HG03432 (cell line): ENCODE measurements at regions not wholly inside any gene's neighbourhood (a gene's known extent, or its start where the extent isn't known, plus 50 kb on each side); places are given as distances from the start of the nearest gene placed in this dataset.

Source experiments
- ATAC-seq: cut with Tn5 transposase; IDR thresholded peaks from one replicate; pipeline ENCODE4 v1.9.1; 2021; ENCODE audit warnings: mild to moderate bottlenecking, moderate library complexity; ENCODE audit not compliant: unreplicated experiment

DNA sequence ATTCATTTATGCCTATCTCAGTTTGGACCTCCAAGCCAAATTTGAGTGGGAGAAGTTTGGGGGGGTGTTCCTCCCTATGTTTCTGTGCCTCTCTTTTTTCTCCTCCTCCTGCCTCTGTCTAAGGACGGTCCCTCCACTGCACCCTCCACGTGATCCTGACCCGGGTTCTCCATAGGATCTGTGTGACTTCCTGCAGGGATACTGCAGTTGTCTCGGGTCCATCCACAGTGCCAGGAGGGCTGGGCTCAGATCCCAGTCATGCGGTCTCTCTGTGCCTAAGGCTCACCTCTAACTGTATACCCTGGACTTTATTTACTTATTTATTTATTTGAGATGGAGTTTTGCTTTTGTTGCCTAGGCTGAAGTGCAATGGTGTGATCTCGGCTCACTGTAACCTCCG is 1354.5 kb downstream of the BRD1 start:
- no peak for ATAC-seq

DNA sequence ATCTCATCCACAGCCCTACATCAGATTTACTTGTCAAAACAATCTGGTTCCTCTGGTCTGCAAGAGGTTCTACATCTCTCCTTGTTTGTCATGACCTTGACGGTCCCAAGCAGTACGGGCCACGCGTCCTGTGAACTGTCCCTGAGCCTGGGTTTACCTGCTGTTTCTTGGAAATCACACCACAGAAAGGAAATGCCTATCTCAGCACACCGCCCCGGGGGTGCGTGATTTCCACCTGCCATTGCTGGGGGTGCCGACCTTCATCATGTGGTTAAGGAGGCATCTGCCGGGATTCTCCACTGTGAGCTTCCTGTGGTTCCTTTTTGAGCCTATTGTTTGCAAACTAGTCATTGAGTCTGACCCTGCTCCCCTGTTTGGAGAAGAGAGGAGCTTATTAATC is 1363.4 kb downstream of the BRD1 start:
- no peak for ATAC-seq

DNA sequence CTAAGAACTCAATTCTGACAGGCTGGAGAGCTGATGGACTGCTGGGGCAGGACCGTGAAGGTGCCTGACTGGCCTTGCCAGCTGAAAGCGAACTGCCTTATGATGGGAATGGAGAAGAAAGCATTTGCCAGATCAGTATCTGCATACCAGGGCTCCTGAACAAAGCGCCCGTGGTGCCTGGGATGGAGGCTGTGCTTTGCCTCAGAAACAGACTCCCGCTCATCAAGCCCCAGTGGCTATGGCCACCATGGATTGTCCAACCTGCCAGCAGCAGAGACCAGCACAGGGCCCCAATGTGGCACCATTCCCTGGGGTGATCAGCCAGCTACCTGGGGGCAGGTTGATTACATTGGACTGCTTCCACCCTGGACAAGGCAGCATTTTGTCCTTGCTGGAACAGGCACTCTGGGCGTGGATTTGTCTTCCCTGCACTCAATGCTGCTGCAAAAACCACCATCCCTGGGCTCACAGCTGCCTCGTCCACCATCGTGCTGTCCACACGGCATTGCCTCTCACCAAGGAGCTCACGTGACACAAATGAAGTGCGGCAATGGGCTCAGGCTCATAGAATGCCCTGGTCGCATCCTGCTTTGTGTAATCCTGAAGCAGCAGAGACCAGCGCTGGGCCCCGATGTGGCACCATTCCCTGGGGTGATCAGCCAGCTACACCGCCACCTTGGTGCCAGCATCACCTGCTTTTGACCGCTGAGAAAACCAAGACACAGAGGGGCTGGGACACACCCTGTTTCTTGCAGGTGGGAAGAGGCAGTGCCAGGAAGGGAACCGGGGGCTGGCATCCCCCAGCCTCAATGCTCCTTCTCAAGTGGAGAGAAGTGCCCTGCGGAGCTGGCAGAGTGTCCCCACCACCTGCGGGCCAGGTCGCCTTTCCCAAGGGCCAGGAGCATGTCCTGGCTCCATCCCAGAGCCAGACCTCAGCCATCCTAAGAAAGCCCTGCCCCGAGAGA is 1367.5 kb downstream of the BRD1 start:
- ATAC-seq = no peak

DNA sequence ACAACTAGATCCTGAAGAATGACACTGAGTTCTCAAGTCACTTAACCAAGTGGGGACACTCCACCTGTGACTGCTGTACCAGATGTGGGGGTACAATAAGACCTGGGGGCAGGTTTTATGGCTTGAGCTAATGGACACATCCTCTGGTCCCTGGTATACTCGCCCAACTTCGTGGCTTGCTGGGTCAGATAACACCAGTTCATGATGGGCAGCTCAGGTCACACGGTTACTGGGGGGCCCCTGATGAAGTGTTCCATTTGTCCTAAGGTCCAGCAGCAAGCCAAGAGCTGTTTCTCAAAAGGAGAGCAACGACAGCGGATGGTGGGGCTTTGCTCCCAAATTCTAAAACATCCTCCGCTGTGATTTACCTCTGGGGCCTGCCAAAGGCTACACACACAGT is 1368.4 kb downstream of the BRD1 start:
- no peak for ATAC-seq

DNA sequence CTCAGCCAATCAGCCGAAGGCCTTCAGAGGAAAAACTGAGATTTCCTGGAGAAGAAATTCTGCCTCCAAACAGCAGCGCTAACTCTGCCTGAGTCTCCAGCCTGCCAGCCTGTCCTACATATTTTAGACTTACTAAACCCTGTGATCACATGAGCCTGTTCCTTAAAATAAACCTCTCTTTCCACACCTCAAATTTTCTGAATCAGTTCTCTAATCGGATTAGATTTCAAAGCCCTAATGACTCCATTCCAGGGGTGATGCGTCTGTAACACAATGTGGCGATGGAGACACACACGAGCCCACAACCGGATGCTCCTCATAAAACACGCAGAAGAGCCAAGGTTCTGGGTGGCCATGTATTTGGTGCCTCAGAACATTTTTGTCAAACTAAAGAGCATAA is 1371.2 kb downstream of the BRD1 start:
- no peak for ATAC-seq

DNA sequence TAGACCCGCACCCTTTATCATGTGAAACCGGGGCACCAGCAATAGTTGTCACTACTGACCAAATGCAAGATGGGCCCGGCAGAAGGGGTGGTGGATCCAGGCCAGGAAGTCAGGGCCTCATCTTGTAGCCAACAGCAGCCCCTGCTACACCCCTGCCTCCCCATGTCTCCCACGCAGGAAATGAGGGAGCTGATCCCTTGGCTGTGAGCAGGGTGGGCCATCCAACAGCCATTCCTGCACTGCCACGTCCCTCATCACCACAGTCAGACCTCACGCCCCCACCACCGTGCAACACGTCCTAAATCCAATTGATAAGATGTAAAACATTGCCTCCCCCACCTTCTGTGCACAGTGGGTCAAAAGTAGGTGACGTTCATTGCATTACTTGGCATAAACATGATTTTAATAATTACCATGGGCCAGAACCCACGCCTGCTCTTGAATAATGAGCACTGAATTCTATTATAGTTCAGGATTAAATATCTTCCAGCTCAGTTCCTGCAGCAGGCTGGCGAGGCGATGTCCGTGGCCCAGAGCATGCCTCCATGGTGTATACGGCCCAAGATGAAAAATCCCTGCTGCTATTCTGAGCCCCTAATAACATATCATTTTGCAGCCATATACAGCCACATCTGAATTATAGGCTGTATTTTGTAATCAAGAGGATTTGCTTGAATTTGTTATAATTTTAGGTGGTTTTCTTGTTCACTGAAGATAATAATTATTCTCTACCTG is 1373.8 kb downstream of the BRD1 start:
- ATAC-seq = no peak

DNA sequence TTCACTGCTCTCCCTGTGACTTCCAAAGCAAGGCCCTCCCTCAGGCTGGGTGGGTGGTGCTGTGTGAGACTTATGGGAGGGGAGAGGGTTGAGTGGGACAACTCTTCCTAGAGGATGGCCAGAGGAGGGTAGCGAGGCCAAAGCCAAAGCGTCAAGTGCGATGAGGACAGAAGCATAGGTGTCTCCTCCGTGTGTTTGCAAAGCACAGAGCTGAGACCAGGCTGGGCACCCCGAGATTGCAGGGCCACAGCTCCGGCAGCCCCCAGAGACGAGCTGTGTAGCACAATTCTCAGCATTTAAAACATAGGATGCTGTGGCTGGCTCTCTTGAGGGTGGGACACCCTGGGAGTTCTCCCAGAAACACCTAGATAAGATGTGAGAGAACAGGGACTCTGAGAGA is 1374.5 kb downstream of the BRD1 start:
- no peak for ATAC-seq

DNA sequence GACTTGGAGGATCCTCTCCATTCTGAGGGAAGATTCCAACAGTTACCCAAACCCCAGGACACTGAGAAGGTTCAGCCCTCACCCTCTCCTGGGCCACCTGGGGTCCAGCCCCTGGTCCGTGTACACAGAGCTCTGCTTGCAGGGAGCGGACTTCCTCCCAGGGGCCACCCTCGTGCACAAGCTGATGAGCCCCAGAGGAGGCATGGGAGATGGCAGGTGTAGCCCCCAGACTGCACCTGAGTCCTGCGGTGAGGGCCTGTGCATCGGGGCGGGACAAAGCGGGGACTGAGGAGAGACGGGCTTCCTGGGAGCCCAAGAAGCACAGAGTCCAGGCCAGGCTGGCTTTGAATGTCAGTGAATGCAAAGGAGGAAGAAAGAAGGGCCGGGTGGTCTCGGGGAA is 1374.9 kb downstream of the BRD1 start:
- no peak for ATAC-seq

DNA sequence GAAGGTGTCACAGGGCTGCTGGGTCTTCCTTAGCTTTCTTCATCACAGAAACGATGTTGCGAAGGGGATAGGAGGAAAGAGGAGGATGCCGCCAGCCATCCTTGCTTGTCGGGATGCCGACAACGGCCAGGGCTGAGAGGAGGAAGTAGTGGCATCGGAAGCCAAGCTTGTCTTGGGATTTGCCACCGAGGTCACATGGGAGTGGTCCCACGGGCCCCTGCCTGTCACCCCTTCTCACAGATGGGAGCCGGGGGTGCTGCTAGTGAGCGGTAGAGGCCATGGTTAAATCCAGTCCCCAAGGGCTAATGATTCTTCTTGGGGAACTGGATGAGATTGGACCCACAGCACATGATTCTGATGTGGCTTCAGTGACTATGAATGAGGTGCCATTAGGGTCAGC is 1375.8 kb downstream of the BRD1 start:
- no peak for ATAC-seq

DNA sequence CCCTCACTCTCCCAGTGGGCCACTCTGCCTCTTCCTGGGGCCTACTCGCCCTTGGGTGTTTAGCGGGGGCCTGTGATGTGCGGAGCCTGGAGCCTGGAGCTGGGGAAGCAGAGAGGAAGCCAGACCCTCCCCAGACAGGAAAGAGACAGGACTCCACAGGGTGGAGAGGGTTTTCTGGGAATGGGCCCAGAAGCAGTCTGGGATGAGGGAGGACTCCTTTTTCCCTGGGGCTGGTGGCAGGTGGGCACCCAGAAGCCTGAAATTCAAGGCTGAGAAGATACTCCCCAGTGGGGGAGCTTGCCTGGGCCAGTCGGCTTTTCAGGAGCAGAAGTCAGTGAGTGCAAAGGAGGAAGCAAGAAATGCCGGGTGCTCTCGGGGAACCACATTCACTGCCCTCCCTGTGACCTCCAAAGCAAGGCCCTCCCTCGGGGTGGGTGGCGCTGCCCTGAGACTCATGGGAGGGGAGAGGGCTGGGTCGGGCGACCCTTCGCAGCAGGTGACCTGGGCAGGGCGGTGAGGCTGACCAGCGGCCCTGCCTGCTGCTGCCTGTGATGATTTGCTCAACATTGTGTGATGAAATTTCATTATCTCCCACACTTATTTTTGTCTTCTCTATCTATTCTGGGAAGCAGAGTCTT is 1377.4 kb downstream of the BRD1 start:
- no peak for ATAC-seq

DNA sequence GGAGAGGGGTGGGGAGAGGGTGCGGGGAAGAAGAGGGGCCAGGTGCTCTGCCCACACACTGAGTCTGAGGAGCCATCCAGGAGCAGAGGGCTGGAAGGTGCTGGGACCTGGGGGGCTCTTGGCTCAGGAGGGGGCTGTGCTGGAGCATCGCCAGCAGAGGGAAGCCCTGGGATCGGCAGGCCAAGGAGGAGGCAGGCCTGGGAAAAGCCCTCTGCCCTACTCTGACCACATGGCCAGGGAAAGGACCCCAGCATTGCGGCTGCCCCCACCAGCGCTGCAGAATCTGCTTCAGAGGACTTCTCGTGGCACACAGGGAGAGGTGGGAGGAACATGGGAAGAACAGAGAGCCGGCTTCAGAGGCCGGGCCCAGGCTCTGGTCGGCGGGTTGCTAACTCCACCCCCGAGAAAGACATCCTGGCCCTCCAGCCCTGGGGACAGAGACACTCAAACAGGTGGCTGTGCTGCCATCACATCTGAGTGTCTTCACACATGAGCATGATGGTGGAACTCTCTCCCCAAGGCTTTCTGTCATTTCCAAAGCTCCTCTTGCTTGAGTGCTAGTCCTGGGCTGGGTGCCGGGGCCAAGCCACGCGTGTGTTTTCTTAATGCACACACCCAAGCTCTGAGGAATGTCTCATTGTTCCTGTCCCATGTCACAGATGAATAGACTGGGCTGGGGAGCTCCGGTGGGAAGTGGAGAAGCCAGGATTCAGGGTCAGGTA is 1378.0 kb downstream of the BRD1 start:
- ATAC-seq = no peak

DNA sequence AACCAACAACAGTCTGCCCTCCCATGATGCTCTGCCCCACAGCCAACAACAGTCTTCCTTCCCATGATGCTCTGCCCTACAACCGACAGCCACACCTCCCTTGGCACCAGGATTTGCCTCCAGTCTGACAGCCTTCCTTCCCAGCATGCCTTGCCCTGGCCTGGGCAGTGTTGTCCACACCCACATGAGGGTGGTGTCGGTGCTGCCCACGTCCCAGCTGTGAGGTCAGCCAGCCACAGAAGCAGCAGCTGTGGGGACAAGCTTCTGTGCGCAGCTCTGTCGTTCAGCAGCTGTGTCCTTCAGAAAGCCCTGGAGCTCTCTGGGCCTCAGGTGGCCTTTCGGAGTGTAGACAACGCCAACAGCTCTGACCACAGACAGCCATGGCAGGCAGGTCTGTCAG is 1378.9 kb downstream of the BRD1 start:
- ATAC-seq = no peak

DNA sequence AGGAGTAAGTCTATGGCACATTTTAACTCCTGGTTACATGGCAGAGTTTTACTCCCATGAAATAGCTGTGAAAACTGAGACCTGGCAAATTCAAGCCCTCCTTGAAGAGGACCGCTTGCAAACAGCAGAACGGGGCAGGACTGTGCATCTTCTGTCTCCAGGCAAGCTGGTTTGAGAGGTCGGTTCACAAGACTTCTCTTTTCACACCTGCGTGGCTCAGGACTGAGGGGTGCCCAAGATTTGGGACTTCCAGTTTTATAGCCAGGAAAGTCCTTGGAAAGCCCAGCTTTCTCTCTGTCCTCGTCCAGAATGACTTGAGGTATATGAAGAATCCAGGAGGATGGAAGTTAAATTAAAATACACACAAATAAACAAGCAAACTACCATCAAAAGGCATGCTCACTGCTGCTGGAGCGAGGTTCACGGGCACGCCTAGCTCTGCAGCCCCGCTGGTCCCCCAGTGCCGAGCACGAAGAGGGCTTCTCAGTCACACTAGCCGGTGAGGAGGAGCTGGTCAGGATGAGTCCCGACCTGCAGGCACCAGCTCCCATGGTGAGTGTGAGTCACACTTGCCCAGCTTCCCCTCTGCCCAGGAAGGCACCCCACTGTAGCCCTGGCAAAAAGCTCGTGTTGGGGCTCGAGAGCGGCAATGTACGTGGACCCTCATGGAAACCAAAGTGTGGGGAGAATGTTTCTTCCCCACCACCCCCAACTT is 1382.4 kb downstream of the BRD1 start:
- ATAC-seq = no peak

DNA sequence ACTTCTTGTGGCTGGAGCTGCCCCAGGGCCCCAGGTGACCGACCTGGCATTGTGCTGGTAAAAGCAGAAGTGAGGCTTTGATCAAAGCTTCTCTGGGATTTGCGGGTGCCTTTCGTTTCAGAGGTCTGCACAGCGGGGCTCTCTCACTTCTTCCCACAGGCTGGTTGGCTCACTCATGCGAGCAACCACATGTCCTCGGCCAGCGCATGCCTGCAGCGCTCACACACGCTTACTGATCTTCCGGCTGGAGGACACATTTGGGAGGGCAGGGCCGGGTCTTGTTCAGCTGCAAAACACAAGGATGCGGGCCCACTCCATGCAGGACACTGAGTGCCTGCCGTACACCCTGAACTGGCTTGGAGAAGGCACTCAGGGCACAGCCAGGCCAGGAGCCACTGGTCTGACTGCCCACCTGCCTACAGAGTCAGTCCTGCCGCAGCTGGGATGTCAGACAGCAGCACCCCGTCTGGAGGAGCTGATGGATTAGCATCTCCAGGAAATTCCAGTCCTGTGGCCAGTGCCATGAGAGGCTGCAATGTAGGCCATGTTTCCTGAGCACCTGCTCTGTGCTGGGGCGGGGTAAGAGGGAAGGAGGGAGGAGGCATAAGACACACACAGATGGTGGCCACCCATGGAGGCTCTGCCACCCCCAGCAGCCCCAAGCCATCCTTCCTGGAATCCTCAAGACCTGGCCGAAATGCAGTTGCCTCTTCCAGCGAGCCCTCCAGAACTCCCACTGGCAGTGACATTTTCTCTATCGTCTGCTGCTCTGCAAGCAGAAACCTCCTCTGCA is 1383.2 kb downstream of the BRD1 start:
- no peak for ATAC-seq

DNA sequence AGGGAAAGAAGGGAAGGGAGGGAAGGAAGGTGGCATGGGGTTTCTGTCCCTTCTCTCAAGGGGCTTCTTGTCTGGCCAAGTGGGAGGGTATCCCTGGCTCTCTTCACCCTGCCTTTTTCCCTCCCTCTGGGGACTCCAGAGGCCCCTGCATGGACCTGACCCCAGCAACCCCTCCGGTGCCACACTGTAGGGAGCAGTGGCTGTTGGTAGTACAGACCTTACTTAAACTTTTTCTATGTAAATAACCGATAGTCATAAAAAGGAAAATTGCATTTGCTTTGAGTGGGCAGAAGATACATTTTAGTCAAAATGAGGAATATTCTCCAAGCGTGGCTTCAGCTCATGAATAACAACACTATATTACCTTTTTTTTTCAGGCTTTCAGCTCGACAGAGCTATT is 1384.0 kb downstream of the BRD1 start:
- ATAC-seq = no peak

DNA sequence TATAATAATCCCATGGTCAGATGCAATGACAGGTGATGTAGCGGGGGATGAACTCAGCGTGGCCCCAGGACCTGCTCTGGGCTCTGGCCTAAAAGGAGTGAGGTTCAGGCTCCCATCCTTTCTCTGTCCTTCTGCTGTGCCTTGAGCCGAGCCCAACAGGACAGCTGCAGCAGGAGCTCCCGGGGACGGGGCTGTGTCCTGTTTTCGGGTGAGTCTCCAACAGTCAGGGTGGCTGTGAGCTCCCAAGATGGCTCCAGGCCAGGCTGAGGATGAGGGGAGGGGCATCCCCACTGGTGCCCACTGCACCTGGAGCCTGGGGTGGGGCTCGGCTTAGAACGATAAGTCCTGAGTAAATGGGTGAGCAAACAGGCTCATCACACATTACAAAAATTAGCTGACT is 1385.0 kb downstream of the BRD1 start:
- no peak for ATAC-seq

DNA sequence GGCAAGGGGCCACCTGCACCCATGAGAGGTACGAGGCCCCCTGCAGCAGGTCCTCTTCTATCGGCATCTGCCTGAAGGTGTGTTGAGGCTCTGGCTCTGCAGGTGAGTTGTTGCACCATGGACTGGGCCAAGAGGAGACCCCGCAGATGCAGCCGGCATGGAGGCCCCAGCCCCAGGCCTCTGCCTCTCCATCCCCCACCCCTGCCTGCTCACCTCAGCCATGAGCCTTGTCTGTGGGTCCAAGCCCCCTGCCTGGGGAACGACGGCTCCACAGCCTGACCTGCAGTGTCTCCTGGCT is 1386.2 kb downstream of the BRD1 start:
- ATAC-seq = no peak

DNA sequence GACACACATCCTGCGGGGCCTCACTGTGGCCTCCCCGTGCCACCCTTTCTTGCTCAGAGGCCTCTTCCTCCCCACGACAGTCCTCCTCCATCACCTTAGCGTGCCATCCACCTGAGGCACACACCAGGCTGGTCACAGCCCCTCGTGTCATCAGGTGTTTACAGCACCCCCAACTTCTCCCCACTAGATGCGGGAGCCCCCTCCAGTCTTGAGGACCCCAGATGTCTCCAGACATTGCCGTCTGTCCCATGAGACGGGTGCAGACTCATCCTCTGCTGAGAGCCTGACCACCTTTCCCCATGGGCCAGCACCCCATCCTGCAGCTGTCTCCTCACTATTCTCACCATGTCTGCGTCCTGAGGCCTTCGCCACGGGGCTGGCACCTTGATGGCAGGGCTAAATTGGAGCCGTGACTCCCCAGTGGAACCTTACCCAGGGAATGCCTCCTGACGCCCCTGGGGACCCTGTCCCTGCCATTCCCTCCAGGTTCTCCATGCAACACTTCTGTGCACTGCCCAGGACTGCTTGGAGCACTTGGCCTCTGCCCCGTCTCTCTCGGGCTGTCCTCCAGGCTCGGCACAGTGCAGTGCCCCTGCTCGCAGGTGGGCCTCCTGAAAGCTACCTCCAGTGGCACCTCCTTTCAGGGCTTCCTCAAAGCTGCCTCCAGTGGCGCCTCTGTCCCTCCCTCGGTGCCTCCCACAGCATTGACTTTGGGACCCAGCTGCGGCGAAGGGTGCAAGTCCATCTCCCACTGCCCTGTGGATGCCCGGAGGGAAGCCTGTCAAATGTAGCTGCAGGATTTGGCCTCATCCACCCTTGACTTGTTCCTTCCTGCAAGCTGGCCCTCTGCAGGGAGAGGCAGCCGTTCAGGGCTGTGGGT is 1386.8 kb downstream of the BRD1 start:
- ATAC-seq = no peak

DNA sequence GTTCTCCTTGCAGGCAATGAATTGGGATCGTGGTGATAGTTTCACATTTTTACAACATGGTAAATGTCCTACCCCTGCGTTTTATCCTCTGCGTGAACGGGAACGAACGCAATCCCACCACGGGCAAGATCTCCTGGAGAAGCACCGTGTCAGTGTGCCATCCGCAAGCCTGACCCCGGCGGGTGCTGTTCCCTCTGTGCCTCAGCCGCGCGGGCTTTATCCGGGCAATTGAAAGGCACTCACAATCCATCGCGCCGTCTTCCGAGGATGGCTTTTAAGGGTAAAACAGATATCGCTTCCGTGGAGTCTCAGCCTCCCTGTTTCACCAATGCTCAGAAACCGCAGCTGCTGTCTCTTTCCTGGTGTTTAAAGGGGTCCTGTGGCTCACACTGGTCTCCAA is 1387.5 kb downstream of the BRD1 start:
- no peak for ATAC-seq
